CD14-positive monocyte (primary cell): ENCODE measurements at regions not wholly inside any gene's neighbourhood (a gene's known extent, or its start where the extent isn't known, plus 50 kb on each side); places are given as distances from the start of the nearest gene placed in this dataset.

Experiments used
- DNase-seq, 3 donors: peaks; one replicate each; pipeline ENCODE4 v3.0.0-alpha.2; 2011 to 2022
- H2AFZ ChIP-seq: 2 replicates; pipeline ENCODE4 v1.6.0; 2012; ENCODE audit warnings: mild to moderate bottlenecking, low read depth, low read length, inconsistent platforms; ENCODE audit not compliant: insufficient read depth, poor library complexity, severe bottlenecking
- H3K27ac ChIP-seq, 2 donors: 1 replicate in 1 of 2; 2 replicates in 1 of 2; pipeline ENCODE4 v1.5.1; 2012 to 2013; ENCODE audit warnings: low read length in 2 of 2, control low read depth in 1 of 2, inconsistent platforms in 1 of 2, low read depth in 1 of 2, mild to moderate bottlenecking in 1 of 2
- H3K27me3 ChIP-seq, 2 donors: one replicate each; pipeline versions ENCODE4 v1.6.0 to v1.6.1; 2011 to 2013; ENCODE audit warnings: low read length in 2 of 2; ENCODE audit not compliant: control insufficient read depth in 2 of 2, insufficient read depth in 2 of 2
- H3K36me3 ChIP-seq, 2 donors: replicated peaks in 1 of 2; 1 replicate in 1 of 2; 2 replicates in 1 of 2; pipeline versions ENCODE4 v1.5.1 to v1.6.1; 2012 to 2013; ENCODE audit warnings: low read length in 2 of 2, control low read depth in 1 of 2, inconsistent platforms in 1 of 2, mild to moderate bottlenecking in 1 of 2; ENCODE audit not compliant: insufficient read depth in 2 of 2, control insufficient read depth in 1 of 2
- H3K4me1 ChIP-seq, 2 donors: 1 replicate in 1 of 2; 2 replicates in 1 of 2; pipeline versions ENCODE4 v1.5.1 to v1.6.1; 2012 to 2013; ENCODE audit warnings: low read length in 2 of 2, control low read depth in 1 of 2, inconsistent platforms in 1 of 2, mild to moderate bottlenecking in 1 of 2, moderate library complexity in 1 of 2; ENCODE audit not compliant: insufficient read depth in 2 of 2, control insufficient read depth in 1 of 2
- H3K4me2 ChIP-seq: replicated peaks from 2 replicates; pipeline ENCODE3; 2012; ENCODE audit warnings: low read length, moderate library complexity, mild to moderate bottlenecking; ENCODE audit not compliant: poor library complexity, severe bottlenecking; ENCODE audit errors: extremely low read depth
- H3K4me3 ChIP-seq, 3 experiments: fragments of 200-600 bp in 1 of 3; sonication (generic) in 1 of 3; replicated peaks in 1 of 3; 1 replicate in 2 of 3; 2 replicates in 1 of 3; pipeline ENCODE4 v1.5.1; 2011 to 2013; ENCODE audit warnings: low read length in 3 of 3, mild to moderate bottlenecking in 3 of 3, control low read depth in 2 of 3, low read depth in 2 of 3, inconsistent platforms in 1 of 3, moderate library complexity in 1 of 3
- H3K79me2 ChIP-seq: 2 replicates; pipeline ENCODE4 v1.6.0; 2012; ENCODE audit warnings: mild to moderate bottlenecking, control low read depth, inconsistent platforms, low read length, moderate library complexity; ENCODE audit not compliant: insufficient read depth
- H3K9ac ChIP-seq: 2 replicates; pipeline ENCODE4 v1.6.0; 2017; ENCODE audit warnings: low read length, mild to moderate bottlenecking; ENCODE audit not compliant: insufficient read depth, poor library complexity, severe bottlenecking
- H3K9me3 ChIP-seq, 2 donors: replicated peaks in 1 of 2; 1 replicate in 1 of 2; 2 replicates in 1 of 2; pipeline versions ENCODE4 v1.5.1 to v1.6.1; 2012 to 2013; ENCODE audit warnings: low read length in 2 of 2, control low read depth in 1 of 2; ENCODE audit not compliant: control insufficient read depth in 1 of 2, insufficient read depth in 1 of 2
- H4K20me1 ChIP-seq: 2 replicates; pipeline ENCODE4 v1.6.0; 2012; ENCODE audit warnings: mild to moderate bottlenecking, low read length, control low read depth, moderate library complexity; ENCODE audit not compliant: insufficient read depth
- H3K27ac Mint-ChIP-seq, 7 donors: one replicate each; pipeline ENCODE4 v1.8.0; 2020; ENCODE audit warnings: mild to moderate bottlenecking in 7 of 7, mixed read lengths in 7 of 7, moderate library complexity in 6 of 7, inconsistent platforms in 2 of 7
- H3K27me3 Mint-ChIP-seq, 3 donors: one replicate each; pipeline ENCODE4 v1.8.0; 2021 to 2022; ENCODE audit warnings: low read depth in 3 of 3, mild to moderate bottlenecking in 3 of 3, mixed read lengths in 3 of 3, moderate library complexity in 3 of 3, inconsistent platforms in 1 of 3
- H3K36me3 Mint-ChIP-seq, 2 donors: one replicate each; pipeline ENCODE4 v1.8.0; 2020; ENCODE audit warnings: mixed read lengths in 2 of 2, inconsistent platforms in 1 of 2, mild to moderate bottlenecking in 1 of 2
- H3K4me1 Mint-ChIP-seq: one replicate; pipeline ENCODE4 v1.8.0; 2020; ENCODE audit warnings: mild to moderate bottlenecking, mixed read lengths
- H3K4me3 Mint-ChIP-seq, 2 donors: one replicate each; pipeline ENCODE4 v1.8.0; 2020; ENCODE audit warnings: mild to moderate bottlenecking in 2 of 2, mixed read lengths in 2 of 2, moderate library complexity in 1 of 2
- H3K9me3 Mint-ChIP-seq, 7 donors: one replicate each; pipeline ENCODE4 v1.8.0; 2020 to 2022; ENCODE audit warnings: mixed read lengths in 7 of 7, mild to moderate bottlenecking in 6 of 7, moderate library complexity in 6 of 7, inconsistent platforms in 2 of 7
- WGBS: methylation state at CpG from one replicate; pipeline ENCODE4 v1.1.5; 2013; ENCODE audit warnings: missing lambda C conversion rate; ENCODE audit not compliant: insufficient coverage; 5-methylcytosine and 5-hydroxymethylcytosine counted together
- intact Hi-C, 2 donors: fragments of 100-400 bp; cut with micrococcal nuclease; formaldehyde crosslinking; loops; one replicate each; pipeline versions ENCODE4 v1.15.0 to v1.15.1; 2023
- TF ChIP-seq, protein P1 (sequence below): fragments of 200-600 bp; IDR thresholded peaks from one replicate; pipeline ENCODE4 v1.8.0; 2022; ENCODE audit warnings: antibody characterized with exemption, mild to moderate bottlenecking

DNA sequence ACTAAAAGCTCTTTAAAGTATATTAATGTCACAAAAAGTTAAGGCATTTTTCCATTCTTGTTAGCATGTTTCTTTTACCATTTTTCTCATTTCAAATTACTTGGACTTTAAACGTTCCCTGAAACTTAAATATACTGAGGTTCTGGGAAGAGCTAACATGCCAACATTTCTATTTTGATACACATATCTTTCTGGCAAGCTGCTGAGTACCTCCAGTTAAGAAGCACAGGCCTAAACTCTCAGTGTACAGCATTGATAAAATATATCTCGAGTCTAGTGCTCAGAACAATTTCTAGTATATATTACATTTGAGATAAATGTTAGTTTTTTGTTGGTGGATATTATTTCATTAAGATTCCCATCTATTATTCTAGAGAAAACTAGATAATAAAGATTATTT, 612.9 kb upstream of the KCND2 start:
- H3K36me3 Mint-ChIP-seq: no peaks in the 10 kb centered on the region
- H3K4me1 Mint-ChIP-seq: no peaks in the 10 kb centered on the region
- TF ChIP-seq, protein P1, sequence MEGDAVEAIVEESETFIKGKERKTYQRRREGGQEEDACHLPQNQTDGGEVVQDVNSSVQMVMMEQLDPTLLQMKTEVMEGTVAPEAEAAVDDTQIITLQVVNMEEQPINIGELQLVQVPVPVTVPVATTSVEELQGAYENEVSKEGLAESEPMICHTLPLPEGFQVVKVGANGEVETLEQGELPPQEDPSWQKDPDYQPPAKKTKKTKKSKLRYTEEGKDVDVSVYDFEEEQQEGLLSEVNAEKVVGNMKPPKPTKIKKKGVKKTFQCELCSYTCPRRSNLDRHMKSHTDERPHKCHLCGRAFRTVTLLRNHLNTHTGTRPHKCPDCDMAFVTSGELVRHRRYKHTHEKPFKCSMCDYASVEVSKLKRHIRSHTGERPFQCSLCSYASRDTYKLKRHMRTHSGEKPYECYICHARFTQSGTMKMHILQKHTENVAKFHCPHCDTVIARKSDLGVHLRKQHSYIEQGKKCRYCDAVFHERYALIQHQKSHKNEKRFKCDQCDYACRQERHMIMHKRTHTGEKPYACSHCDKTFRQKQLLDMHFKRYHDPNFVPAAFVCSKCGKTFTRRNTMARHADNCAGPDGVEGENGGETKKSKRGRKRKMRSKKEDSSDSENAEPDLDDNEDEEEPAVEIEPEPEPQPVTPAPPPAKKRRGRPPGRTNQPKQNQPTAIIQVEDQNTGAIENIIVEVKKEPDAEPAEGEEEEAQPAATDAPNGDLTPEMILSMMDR: no peak
- DNase-seq: no peak
- Histone ChIP-seq H2AFZ (no peak overlapping the region), H3K4me3 (no peak overlapping the region), H3K4me1 (no peaks in the 10 kb centered on the region), H3K36me3 (no peaks in the 10 kb centered on the region), H3K79me2 (no peaks in the 10 kb centered on the region), H3K27ac (no peak overlapping the region), H3K9me3 (no peaks in the 10 kb centered on the region), H3K27me3 (no peaks in the 10 kb centered on the region), H3K9ac (no peak overlapping the region), H4K20me1 (no peaks in the 10 kb centered on the region), H3K4me2 (no peak overlapping the region)
- WGBS: no CpG with 5 or more reads among the region's 2 CpGs
- H3K4me3 Mint-ChIP-seq: no peak overlapping the region
- no peaks in the 10 kb centered on the region for H3K27me3 Mint-ChIP-seq
- no peak overlapping the region for H3K27ac Mint-ChIP-seq
- intact Hi-C loops: no loop called here
- peaks cover 0 to 2% (median 0%) of the 10 kb centered on the region in 7 donors for H3K9me3 Mint-ChIP-seq

DNA sequence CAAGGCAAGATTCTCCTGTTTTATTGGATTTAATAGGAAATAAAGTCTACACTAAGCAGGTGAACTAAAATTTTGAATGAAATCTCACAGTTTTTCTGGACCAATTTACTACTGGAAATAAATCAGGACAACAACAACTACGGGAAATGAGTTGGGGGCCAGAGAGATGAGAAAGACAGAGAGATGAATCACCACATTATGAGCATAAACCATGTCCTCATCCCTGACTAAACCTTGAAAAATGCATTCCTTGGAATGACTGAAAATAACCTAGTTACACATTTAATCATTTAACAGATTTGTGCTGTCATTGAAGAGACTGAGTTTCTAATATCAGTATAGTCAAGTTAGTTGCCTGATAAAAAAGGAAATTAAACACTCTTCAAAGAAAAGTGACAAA, 608.4 kb upstream of the KCND2 start:
- intact Hi-C loops: no loop called here
- Histone ChIP-seq H3K79me2 (no peaks in the 10 kb centered on the region), H3K4me2 (no peak overlapping the region), H3K9me3 (no peaks in the 10 kb centered on the region), H4K20me1 (no peaks in the 10 kb centered on the region), H3K27ac (no peak overlapping the region), H3K4me1 (no peaks in the 10 kb centered on the region), H3K9ac (no peak overlapping the region), H3K27me3 (no peaks in the 10 kb centered on the region), H3K4me3 (no peak overlapping the region), H3K36me3 (no peaks in the 10 kb centered on the region), H2AFZ (no peak overlapping the region)
- TF ChIP-seq, protein P1: no peak
- no peaks in the 10 kb centered on the region for H3K36me3 Mint-ChIP-seq
- no peak overlapping the region for H3K27ac Mint-ChIP-seq
- no peak overlapping the region for H3K4me3 Mint-ChIP-seq
- H3K4me1 Mint-ChIP-seq: no peaks in the 10 kb centered on the region
- H3K9me3 Mint-ChIP-seq: peaks cover 0 to 2% (median 0%) of the 10 kb centered on the region in 7 donors
- WGBS: no CpG with 5 or more reads among the region's 1 CpG
- no peaks in the 10 kb centered on the region for H3K27me3 Mint-ChIP-seq
- no peak for DNase-seq
